NCI-H774 (cell line): ENCODE measurements at regions not wholly inside any gene's neighbourhood (a gene's known extent, or its start where the extent isn't known, plus 50 kb on each side); places are given as distances from the start of the nearest gene placed in this dataset.

Experiments
- DNase-seq: peaks from one replicate; lab custom pipeline; 2025; lab: John Stamatoyannopoulos, UW

DNA sequence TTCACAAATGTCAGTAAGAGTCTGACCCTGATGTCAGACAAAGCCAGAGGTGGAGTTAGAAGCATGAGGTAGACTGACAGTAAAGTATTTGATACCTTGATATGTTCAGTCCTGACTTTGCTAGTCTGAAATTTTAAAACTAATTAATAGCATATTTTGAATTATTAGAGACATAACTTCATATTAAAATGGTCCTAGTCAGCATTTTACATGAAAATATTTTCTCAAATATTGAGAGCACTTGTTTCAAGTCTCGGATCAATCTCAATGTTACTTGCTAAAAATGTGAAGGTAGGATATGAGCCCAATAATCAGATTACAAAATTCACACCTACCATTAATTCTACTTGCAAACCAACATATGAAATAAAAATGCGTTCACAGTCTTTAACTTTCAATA, 58.1 kb upstream of the TTC14 start:
- DNase-seq = no peak

DNA sequence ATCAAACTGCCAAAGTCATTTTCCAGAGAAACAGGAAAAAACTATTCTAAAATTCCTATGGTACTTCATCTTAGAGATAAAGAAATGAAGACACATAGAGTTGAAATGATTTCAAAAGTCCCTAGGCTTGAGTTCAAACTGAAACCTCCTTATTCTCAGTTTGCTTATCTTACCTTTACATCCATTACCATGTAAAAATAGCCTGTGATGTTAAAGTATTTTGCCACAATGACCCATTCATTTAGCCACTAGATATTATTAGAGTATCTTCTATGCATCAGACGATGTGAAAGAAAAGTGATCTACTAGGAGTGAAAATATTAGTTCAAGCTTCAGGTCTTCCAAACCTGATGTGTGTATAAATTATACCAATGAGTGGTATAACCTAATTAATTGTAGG, 55.1 kb upstream of the TTC14 start:
- no peak for DNase-seq

DNA sequence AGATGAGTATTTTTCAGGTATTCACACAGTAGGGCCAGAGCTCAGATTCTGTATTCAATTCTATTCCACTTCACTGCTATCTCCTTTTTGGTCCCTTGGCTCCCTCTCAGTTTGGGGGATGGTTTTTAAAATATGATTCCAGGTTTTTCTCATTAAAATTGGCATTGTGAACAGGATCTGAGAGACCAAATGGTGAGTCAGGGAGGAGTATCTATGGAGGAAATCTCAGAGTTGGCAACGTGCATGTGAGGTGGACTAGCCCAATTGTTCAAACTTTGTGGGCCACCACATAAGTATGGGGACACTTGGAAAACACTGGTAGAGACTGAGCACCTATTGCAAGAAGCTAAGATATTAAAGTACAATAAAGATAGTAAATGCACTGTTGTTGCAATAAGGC, 53.9 kb upstream of the TTC14 start:
- no peak for DNase-seq
